Mucosa of descending colon (tissue), 3 donors: ENCODE measurements at regions not wholly inside any gene's neighbourhood (a gene's known extent, or its start where the extent isn't known, plus 50 kb on each side); places are given as distances from the start of the nearest gene placed in this dataset.

Source experiments
- ATAC-seq: fragments of 200-7000 bp; cut with Tn5 transposase; one replicate; pipeline ENCODE4 v1.9.1; 2020; ENCODE audit warnings: mild to moderate bottlenecking, moderate library complexity
- DNase-seq, 3 donors: peaks; one replicate each; pipeline ENCODE4 v3.0.0-alpha.2; 2020
- H3K36me3 ChIP-seq: fragments of 200-600 bp; one replicate; pipeline ENCODE4 v1.8.0; 2021; ENCODE audit warnings: low read depth, mild to moderate bottlenecking
- H3K4me1 ChIP-seq: fragments of 200-600 bp; one replicate; pipeline ENCODE4 v1.8.0; 2021; ENCODE audit warnings: low read depth, mild to moderate bottlenecking
- H3K4me3 ChIP-seq: fragments of 200-600 bp; one replicate; pipeline ENCODE4 v1.8.0; 2021; ENCODE audit warnings: mild to moderate bottlenecking
- H3K9me3 ChIP-seq: fragments of 200-600 bp; one replicate; pipeline ENCODE4 v1.8.0; 2021; ENCODE audit warnings: mild to moderate bottlenecking
- intact Hi-C, 2 donors: fragments of 100-400 bp; cut with DNase I in 1 of 2; cut with micrococcal nuclease in 1 of 2; formaldehyde crosslinking; loops; one replicate each; pipeline versions ENCODE4 v1.11.0 to v1.11.1; 2022; cut with DNase I, micrococcal nuclease
- TF ChIP-seq, protein P1 (sequence below): fragments of 200-600 bp; IDR thresholded peaks from one replicate; pipeline ENCODE4 v1.8.0; 2022; ENCODE audit warnings: antibody characterized with exemption, mild to moderate bottlenecking
- donor health status: DM: no; HTN: no; CAD: no; lungs with moderate emphysema.
- donor health status: DM: no; HTN: no; CAD: no.
- donor health status: DM: no; HTN: yes; CAD: no.

DNA sequence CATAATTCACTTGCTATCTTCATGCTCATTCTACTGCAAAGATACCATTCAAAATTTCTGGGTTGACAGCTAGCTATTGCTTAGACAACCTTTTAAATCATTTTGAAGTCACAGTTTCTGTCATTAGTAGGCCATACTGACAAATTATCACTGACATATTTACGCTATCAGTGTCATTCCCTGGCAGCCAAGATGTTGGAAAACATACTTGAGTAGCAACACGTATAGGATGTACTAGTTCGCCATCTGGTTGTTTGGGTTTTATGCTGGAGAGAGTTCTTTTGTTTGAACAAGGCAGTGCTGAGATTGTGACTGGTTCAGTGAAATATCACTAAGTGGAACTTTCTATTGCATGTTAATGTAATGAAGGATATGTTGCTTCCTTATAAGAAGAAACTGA is 621.9 kb downstream of the DTWD2 start:
- H3K9me3 ChIP-seq = no peaks in the 10 kb centered on the region
- no peak for ATAC-seq
- H3K4me3 ChIP-seq = no peak overlapping the region
- no peaks in the 10 kb centered on the region for H3K36me3 ChIP-seq
- H3K4me1 ChIP-seq = no peaks in the 10 kb centered on the region
- DNase-seq = no peak
- TF ChIP-seq, protein P1, sequence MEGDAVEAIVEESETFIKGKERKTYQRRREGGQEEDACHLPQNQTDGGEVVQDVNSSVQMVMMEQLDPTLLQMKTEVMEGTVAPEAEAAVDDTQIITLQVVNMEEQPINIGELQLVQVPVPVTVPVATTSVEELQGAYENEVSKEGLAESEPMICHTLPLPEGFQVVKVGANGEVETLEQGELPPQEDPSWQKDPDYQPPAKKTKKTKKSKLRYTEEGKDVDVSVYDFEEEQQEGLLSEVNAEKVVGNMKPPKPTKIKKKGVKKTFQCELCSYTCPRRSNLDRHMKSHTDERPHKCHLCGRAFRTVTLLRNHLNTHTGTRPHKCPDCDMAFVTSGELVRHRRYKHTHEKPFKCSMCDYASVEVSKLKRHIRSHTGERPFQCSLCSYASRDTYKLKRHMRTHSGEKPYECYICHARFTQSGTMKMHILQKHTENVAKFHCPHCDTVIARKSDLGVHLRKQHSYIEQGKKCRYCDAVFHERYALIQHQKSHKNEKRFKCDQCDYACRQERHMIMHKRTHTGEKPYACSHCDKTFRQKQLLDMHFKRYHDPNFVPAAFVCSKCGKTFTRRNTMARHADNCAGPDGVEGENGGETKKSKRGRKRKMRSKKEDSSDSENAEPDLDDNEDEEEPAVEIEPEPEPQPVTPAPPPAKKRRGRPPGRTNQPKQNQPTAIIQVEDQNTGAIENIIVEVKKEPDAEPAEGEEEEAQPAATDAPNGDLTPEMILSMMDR = no peak
- intact Hi-C loops = no loop called here

- DNase-seq = no peak
- TF ChIP-seq, protein P1 = no peak
- no peak for ATAC-seq
These were observed 622.6 kb downstream of the DTWD2 start for GRCh38 chr5:118365718-118366117.

GRCh38 chr5:118354797-118355196 is 633.5 kb downstream of the DTWD2 start:
- H3K4me1 ChIP-seq = no peaks in the 10 kb centered on the region
- no peak for DNase-seq
- no peak for ATAC-seq
- H3K4me3 ChIP-seq = no peak overlapping the region
- TF ChIP-seq, protein P1 = no peak
- H3K9me3 ChIP-seq = no peaks in the 10 kb centered on the region
- intact Hi-C loops = no loop called here
- H3K36me3 ChIP-seq = no peaks in the 10 kb centered on the region

More at GRCh38 chr5:118365718-118366117, 622.6 kb downstream of the DTWD2 start:
- H3K4me3 ChIP-seq = no peak overlapping the region
- no peaks in the 10 kb centered on the region for H3K9me3 ChIP-seq
- H3K4me1 ChIP-seq = no peaks in the 10 kb centered on the region
- intact Hi-C loops = no loop called here
- H3K36me3 ChIP-seq = no peaks in the 10 kb centered on the region

DNA sequence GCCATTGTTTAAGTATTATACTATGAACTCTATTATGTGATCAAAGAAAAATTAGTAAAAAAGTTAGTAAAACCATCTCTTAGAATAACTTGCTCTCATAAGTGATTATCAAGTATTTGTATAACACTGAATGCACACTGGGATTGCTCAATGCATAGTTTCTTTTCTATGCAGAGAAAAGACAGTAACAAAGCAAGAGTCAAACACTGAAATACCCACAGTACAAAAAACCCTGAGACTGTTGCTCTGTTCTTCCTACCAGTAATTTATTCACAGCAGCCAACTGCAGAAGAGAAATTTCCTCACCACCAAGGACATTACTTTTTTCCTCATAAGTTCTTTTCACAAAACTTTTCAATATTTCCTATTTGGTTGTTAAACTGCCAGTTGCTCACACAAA is 634.4 kb downstream of the DTWD2 start:
- H3K4me1 ChIP-seq = no peaks in the 10 kb centered on the region
- intact Hi-C loops = no loop called here
- no peak for DNase-seq
- ATAC-seq = no peak
- H3K9me3 ChIP-seq = no peaks in the 10 kb centered on the region
- TF ChIP-seq, protein P1 = no peak
- no peak overlapping the region for H3K4me3 ChIP-seq
- H3K36me3 ChIP-seq = no peaks in the 10 kb centered on the region

GRCh38 chr5:118336468-118336867 is 651.9 kb downstream of the DTWD2 start:
- no peak for ATAC-seq
- intact Hi-C loops = no loop called here
- H3K4me1 ChIP-seq = no peaks in the 10 kb centered on the region

More at GRCh38 chr5:118336468-118336867, 651.9 kb downstream of the DTWD2 start:
- no peaks in the 10 kb centered on the region for H3K9me3 ChIP-seq
- no peak overlapping the region for H3K4me3 ChIP-seq
- no peak for DNase-seq
- TF ChIP-seq, protein P1 = no peak
- no peaks in the 10 kb centered on the region for H3K36me3 ChIP-seq
